ENCODE measurements at regions not wholly inside any gene's neighbourhood (a gene's known extent, or its start where the extent isn't known, plus 50 kb on each side); places are given as distances from the start of the nearest gene placed in this dataset.

DNA sequence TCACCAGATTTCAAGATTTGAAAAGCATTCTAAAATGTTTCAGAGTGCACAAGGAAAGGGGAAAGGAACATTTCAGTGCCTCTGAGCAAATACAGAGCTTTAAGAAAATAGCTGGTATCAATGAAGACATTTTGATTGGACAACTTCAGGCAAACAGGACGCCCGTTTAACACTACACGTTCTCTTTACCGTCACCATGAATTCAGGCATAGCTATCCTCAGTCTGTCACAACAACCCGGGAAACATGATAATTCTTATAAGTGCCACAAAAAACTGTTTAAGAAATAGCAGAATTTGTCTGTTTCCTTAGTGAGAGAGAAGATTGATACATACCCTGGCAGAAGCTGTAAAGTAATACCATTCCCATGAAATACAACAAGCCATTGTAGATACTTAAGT, 392.4 kb upstream of the PDE4D start:
- H3K4me3 ChIP-seq (ENCODE audit: low read depth, low read length), result no peak overlapping the region
- TF ChIP-seq, protein P1, sequence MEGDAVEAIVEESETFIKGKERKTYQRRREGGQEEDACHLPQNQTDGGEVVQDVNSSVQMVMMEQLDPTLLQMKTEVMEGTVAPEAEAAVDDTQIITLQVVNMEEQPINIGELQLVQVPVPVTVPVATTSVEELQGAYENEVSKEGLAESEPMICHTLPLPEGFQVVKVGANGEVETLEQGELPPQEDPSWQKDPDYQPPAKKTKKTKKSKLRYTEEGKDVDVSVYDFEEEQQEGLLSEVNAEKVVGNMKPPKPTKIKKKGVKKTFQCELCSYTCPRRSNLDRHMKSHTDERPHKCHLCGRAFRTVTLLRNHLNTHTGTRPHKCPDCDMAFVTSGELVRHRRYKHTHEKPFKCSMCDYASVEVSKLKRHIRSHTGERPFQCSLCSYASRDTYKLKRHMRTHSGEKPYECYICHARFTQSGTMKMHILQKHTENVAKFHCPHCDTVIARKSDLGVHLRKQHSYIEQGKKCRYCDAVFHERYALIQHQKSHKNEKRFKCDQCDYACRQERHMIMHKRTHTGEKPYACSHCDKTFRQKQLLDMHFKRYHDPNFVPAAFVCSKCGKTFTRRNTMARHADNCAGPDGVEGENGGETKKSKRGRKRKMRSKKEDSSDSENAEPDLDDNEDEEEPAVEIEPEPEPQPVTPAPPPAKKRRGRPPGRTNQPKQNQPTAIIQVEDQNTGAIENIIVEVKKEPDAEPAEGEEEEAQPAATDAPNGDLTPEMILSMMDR (conservative IDR thresholded peaks at IDR 0.05; ENCODE audit: low read depth, low read length), result no peak
- no peak for DNase-seq (ENCODE audit: low read depth)

DNA sequence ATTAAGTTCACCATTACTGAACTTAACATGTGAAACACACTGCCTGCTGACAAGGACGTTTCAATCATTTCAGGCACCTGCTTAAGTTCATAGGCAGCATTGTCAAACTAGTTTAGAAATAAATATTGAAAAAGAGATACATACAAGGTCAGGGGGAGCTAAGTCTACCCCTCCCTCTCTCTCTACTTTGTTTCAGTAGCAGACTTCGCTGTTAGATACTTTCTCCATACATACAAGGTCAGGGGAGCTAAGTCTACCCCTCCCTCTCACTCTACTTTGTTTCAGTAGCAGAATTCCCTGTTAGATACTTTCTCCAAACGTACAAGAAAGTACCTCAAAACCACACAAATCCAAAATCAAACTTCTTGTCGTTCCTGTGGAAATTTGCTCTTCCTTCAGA, 387.4 kb upstream of the PDE4D start:
- DNase-seq (ENCODE audit: low read depth), result no peak
- TF ChIP-seq, protein P1 (conservative IDR thresholded peaks at IDR 0.05; ENCODE audit: low read depth, low read length), result no peak
- no peak overlapping the region for H3K4me3 ChIP-seq (ENCODE audit: low read depth, low read length)

DNA sequence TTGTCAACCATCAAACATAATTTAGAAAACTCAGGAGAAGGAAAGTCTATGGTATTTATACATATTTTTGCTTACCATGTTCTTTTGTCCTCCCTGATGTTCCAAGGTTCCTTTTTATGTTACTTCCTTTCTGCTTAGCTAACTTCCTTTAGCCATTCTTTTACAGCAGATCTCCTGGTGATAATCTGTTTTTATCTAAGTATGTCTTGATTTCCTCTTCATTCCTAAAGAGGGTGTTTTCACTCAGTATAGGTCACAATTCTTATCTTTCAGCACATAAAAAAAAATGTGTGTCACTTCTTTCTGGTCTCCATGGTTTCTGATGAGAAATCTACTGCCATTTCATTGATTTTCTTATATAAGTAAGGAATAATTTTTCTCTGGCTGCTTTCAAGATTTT, 384.4 kb upstream of the PDE4D start:
- TF ChIP-seq, protein P1 (conservative IDR thresholded peaks at IDR 0.05; ENCODE audit: low read depth, low read length), result no peak
- DNase-seq (ENCODE audit: low read depth), result no peak
- no peak overlapping the region for H3K4me3 ChIP-seq (ENCODE audit: low read depth, low read length)

DNA sequence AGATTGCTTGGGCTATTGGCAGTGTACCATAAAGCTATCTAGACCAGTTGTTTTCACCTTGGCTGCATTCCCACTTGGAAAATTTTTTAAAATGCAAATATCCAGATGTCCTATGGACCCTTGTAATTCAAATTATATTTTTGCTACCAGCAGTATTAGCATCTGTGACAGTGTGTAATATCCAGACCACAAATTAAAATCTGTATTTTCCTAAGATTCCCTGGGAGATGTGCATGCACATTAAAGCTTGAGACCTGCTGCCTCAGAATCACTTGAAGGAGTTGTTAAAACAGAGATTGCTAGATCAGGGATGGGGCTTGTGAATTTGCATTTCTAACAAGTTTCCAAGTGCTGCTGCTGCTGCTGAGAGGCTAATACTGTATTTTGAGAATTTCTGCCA, 381.2 kb upstream of the PDE4D start:
- no peak overlapping the region for H3K4me3 ChIP-seq (ENCODE audit: low read depth, low read length)
- no peak for DNase-seq (ENCODE audit: low read depth)
- TF ChIP-seq, protein P1 (conservative IDR thresholded peaks at IDR 0.05; ENCODE audit: low read depth, low read length), result no peak

DNA sequence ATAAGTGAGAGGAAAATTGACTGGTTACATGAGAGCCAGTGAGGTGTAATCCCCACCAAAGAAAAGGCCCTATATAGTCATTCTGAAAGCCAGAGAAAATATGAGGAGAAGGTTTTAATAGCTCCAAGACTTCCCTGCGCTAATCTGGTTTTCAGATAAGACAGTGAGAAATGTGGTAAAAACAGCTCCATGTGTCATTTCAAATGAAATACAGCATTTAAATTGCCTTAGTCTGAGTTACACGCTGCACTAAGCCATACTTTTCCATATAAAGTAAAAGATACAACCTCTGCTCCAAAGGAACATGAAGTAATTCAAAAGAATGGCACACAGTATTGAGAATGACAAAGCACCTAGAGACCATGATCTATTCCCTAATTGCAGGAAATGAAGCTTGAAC, 378.0 kb upstream of the PDE4D start:
- H3K4me3 ChIP-seq (ENCODE audit: low read depth, low read length), result no peak overlapping the region
- TF ChIP-seq, protein P1 (conservative IDR thresholded peaks at IDR 0.05; ENCODE audit: low read depth, low read length), result no peak
- DNase-seq (ENCODE audit: low read depth), result no peak

DNA sequence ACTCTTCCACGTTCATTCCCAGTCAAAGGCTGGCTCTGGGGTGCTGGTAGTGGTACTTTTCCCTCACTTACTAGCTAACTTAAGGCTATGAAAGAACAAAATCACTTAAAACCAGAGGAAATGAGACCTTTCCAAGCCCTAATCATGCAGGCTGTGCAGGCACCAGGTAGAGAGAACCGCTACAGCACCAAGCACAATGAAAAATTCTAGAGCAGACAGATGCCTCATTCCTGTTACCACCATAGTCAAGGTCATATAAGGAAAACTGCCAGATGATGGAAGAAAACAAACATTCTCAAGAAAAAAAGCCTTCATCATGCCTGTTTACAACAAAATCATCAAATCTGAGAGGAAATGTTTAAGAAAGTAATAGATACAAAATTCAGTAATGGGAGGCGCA, 374.4 kb upstream of the PDE4D start:
- TF ChIP-seq, protein P1 (conservative IDR thresholded peaks at IDR 0.05; ENCODE audit: low read depth, low read length), result no peak
- DNase-seq (ENCODE audit: low read depth), result no peak
- H3K4me3 ChIP-seq (ENCODE audit: low read depth, low read length), result no peak overlapping the region

DNA sequence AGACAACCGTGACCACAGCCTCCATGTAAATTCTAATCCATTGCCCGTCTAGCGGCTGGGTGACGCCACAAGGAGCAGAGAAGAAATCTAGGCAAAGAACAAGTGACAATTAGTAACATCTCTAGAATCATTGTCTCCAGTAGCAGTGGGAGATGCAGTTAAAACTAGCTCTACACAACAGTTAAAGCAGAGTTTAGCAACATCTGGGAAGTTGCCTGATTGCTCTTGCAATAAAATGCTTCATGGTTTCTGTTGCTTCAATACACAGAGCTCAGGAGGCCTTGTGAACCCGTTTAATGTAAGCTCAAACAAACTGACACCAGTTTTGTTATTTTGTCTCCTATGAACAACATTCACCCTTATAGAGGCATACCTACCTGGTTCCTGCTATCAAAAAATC, 369.8 kb upstream of the PDE4D start:
- no peak for DNase-seq (ENCODE audit: low read depth)
- TF ChIP-seq, protein P1 (conservative IDR thresholded peaks at IDR 0.05; ENCODE audit: low read depth, low read length), result no peak
- H3K4me3 ChIP-seq (ENCODE audit: low read depth, low read length), result no peak overlapping the region

Measured in choroid plexus epithelial cell (primary cell).